Renal cortex interstitium (tissue), 11 donors: ENCODE measurements at regions not wholly inside any gene's neighbourhood (a gene's known extent, or its start where the extent isn't known, plus 50 kb on each side); places are given as distances from the start of the nearest gene placed in this dataset.
"Not testable (repeated sequence)": the region's sequence is repeated elsewhere in the genome, so short reads cannot be mapped to it uniquely, and the experiment has no call there.

Source experiments
- DNase-seq, 11 donors: peaks; one replicate each; pipeline ENCODE4 v3.0.0-alpha.2; 2013; ENCODE audit warnings: low read depth in 9 of 11, low spot score in 4 of 11; ENCODE audit errors: extremely low read depth in 1 of 11

DNA sequence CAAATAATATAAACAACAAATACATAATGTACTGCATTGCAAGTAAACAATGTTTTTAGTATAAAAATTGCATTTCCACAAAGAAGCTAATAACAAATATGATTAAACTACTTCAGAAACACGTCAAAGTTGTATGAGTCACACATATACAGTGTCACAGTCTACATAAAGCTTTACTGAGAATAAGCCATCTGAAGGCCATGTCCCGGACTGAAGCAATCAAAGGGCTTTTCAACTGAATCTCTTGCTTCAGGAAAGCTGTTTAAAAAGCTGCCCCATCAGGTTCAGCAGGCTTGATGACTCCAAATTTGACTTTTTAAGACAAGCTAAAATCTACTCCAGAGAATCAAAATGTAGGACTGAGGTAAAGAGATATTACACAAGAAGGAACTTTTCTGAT is 1476.8 kb downstream of the ADGRL3 start:
- no peak for DNase-seq

DNA sequence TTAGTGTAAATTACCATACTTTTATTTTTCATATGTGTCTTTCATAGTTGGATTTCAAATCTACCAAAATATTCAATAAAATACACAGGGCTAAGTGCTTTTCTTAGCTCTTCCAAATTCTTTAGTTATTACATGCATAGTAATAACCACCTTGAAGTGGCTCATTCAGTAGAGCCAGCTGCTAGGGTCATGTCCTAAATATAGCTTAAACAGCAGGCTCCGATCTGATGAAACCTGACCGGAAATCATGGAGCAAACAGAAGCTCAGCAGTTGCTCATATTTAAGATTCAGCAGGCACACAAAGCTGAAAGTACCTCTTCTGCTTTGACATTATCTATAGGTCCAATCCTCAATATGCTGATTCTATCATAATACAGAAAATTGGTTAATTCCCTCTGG is 1470.4 kb downstream of the ADGRL3 start:
- no peak for DNase-seq

DNA sequence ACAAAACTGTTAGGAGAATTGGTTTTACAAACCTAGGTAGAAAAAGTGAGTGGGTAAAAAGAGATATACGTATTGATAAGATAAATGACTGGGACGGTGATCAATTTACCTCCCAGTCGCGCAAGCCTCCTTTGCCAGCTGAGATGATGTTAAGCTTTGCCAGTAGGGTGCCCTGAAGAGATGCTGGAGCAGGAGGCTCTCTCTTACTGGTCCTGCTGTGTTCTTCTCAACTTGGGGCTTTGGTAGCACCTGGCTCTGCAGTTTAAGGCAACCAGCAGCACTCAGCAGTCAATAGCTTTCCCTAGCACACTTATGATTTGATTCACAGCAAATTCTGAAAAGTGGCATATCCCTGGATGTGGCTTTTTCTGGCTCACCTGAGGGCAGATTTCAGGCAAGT is 1461.7 kb downstream of the ADGRL3 start:
- no peak for DNase-seq

DNA sequence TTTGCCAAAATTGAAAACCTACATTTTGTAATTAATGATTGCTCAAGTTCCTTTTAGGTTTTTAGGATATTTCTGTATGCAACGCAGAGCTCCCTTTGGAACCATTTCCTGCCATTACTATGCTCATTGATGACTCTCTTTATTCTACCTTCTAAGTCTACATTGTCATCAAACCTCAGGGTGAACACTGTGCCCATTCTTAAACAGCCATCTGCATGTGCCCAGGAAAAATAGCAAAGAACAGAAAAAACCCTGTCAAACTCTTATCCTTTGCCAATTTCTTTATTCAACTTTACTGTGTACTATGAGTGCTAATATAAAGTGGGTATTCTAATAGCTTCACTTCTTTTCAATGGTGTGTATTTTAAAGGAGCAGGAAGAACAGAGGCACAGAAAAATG is 1455.9 kb downstream of the ADGRL3 start:
- DNase-seq = no peak

DNA sequence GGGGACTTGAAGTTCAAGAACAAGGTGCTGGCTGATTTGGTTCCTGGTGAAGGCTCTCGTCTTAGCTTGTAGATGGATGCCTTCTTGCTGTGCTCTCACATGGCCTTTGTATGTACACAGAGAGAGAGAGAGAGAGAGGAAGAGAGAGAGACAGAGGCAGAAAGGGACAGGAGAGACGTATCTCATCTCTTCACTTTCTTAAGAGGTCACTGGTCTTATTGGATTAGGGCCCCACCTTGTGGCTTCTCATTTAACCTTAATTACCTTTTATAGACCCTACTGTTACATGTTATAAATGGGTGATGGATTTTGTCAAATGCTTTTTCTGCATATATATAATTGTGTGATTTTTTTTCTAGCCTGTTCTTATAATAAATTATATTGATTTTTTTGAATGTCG is 1444.2 kb downstream of the ADGRL3 start:
- peak in 7 of 11 donors; percentile 4 to 15 (median 6) for DNase-seq

DNA sequence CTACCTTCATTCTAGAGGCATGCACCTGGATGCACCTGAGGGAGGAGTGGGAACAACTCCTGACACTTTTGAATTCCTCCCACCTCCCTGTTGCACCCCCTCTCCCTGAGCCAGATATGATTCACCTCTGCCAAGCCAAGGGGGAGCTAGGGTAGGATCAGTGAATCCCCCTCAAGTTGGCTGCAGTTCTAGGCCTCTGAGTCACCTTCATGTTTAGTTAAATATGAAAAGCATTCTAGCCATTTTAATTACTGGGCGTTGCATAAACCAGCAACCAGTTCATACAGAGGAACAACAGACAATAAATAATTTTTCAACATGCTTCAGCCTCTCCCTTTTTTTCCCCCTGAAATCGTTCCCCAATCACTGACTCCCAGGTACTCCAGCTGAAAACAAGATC is 1440.2 kb downstream of the ADGRL3 start:
- DNase-seq = no peak

DNA sequence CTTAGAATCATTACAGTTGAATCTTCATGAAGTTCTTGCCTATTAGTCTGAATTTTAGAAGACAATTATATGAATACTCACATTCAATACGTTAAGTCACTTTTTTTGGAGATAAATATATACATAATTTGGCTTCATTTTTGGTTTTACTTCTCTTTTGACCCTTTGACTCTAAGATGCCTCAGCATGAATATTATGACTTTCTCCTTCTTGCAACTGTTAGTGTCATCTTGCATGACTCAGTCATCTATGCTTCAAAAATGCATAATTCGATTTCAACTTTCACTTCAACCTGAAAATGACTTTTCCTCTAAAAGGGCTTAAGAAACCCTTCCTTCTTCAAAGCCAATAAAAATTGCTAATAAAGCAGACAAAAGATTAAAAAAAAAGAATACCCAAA is 1427.5 kb downstream of the ADGRL3 start:
- DNase-seq = no peak

GRCh38 chr4:62627141-62627540 is 1427.0 kb downstream of the ADGRL3 start:
- no peak for DNase-seq

DNA sequence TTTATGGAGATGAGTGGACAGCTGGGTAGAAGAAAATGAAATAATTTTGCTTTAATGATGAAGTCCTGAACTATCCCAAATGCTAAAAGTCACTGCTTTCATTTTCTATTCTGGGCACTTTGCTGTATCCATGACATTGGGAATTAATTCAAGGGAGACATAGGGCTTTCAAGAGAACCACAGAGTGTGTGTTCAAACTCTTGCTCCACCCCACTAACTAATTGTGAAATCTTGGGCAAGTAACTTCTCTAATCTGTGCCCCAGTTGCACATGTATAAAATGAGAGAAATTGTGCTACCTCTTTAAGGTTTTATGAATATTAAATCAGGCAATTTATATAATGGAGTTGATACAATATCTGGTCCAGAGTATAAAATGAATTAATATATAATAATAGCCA is 1422.0 kb downstream of the ADGRL3 start:
- DNase-seq = no peak

GRCh38 chr4:62619971-62620370 is 1419.8 kb downstream of the ADGRL3 start:
- no peak for DNase-seq

- no peak for DNase-seq
These were observed 1417.9 kb downstream of the ADGRL3 start for GRCh38 chr4:62618042-62618441.

DNA sequence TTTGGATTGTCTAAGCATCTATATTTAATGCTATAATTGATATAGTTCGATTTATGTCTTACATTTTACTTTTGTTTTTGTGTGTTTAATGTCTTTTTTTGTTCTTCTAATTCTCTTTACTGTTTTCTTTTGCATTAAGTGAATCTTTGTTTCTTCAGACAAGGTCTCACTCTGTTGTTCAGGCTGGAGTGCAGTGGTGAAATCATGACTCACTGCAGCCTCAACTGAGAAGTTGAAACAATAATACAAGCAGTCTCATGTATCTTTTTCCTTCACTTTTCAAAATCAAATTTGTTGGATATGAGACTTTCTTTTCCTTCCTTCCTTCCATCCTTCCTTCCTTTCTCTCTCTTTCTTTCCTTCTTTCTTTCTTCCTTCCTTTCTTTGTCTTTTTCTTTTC is 1401.6 kb downstream of the ADGRL3 start:
- no peak for DNase-seq

GRCh38 chr4:62595265-62595664 is 1395.1 kb downstream of the ADGRL3 start:
- DNase-seq = not testable (repeated sequence)

GRCh38 chr4:62591756-62592155 is 1391.6 kb downstream of the ADGRL3 start:
- DNase-seq = no peak

- DNase-seq = no peak
These were observed 1388.5 kb downstream of the ADGRL3 start for GRCh38 chr4:62588671-62589070.

DNA sequence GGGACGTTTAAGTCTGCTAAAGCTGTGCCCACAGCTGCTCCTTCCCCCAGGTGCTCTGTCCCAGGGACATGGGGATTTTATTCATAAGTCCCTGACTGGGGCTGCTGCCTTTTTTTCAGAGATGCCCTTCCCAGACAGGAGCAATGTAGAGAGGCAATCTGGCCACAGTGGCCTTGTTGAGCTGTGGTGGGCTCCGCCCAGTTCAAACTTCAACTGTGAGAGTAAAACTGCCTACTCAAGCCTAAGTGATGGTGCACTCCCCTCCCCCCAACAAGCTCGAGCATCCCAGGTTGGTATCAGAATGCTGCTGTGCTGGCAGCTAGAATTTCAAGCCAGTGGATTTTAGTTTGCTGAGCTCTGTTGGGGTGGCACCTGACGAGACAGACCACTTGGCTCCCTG is 1371.4 kb downstream of the ADGRL3 start:
- no peak for DNase-seq

GRCh38 chr4:62560858-62561257 is 1360.7 kb downstream of the ADGRL3 start:
- no peak for DNase-seq

DNA sequence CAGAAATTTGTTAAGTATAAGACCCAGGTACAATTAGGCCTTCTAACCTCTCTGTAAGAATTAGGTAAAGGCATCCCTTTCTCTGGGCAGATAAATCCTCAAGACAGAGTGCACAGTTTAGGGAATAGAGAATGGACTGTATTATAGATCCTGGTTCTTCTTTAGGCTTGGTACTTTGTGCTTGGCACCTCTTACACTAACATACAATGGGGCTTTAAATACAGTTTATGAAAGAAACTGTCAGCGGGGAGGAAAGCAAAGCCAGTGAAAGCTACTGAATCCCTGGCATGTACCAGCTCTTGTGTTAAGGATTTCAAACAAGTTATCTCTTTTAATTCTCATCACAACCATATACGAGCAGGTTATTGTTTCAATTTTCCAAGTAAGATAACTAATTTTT is 1350.0 kb downstream of the ADGRL3 start:
- DNase-seq = no peak

DNA sequence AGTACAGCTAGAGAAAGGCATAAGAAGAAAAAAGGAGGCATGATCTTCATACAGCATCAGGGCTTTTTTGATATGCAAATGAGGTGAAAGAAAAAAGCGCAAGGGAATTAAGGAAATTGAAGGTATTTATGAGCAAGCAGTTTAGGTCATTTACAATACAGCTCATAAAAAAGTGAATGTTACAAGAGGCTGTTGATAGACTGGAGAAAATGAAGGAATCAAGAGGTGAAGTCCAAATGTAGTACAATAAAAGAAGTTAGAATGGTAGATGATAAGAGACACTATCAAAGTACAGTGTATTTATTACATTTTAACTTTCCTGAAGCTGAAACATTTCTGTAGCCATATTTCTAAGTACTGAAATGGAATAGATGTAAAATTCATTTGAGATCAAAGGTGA is 1349.5 kb downstream of the ADGRL3 start:
- no peak for DNase-seq

DNA sequence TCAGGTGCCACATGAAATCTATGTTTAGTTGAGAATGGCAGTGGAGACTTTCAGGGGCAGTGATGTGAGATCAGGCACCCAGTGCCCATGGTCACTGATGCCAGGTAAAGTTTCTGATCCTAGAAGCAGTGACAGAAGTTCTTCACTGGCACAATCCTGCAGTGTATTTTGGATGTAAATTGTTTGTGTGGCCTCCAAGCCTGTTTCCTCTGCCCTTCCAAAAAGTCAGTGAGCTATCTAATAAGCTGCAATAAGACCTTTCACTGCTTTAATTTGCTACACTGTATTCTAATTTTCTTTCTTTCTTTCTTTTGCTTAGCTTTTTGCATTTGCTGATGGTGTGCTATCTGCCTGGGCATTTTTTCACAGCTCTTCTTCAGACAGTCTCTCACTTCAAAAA is 1348.6 kb downstream of the ADGRL3 start:
- DNase-seq = no peak

GRCh38 chr4:62548108-62548524 is 1348.0 kb downstream of the ADGRL3 start:
- DNase-seq = no peak

DNA sequence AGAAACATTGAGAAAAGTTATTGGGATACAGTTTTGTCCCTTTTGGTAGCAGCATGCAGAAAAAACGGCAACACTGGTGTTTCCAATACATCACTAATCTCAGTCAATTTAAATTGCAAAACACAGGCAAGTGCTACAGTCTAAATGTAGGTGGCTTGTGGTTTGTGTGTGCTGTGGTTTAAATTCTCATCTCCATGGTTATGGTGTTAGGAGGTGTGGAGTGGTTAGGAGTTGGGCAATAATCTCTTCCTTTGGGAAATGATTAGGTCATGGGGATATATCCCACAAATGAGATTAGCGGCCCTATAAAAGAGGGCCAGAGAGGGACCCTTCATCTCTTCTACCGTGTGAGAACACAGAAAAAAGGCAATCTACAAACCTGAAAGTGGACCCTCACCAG is 1344.3 kb downstream of the ADGRL3 start:
- no peak for DNase-seq
